SK-N-SH (cell line): ENCODE measurements at regions not wholly inside any gene's neighbourhood (a gene's known extent, or its start where the extent isn't known, plus 50 kb on each side); places are given as distances from the start of the nearest gene placed in this dataset.

Experiments used
- CTCF ChIP-seq: fragments of 200-600 bp; sonication (generic); IDR thresholded peaks from 2 replicates; pipeline ENCODE4 v1.6.1; 2017; ENCODE audit warnings: antibody characterized with exemption, mild to moderate bottlenecking, moderate library complexity
- JUND ChIP-seq: IDR thresholded peaks from 2 replicates; pipeline ENCODE4 v1.4.0; 2012
- MXI1 ChIP-seq: IDR thresholded peaks from 2 replicates; pipeline ENCODE4 v1.6.1; 2012; ENCODE audit warnings: mild to moderate bottlenecking, low read depth, low read length, improper control_type of control experiment
- RAD21 ChIP-seq: IDR thresholded peaks from 2 replicates; pipeline ENCODE4 v1.6.1; 2012; ENCODE audit warnings: mild to moderate bottlenecking, low read length
- YY1 ChIP-seq: IDR thresholded peaks from 2 replicates; pipeline ENCODE4 v1.4.0; 2012; ENCODE audit warnings: low read depth, mild to moderate bottlenecking

- TF ChIP-seq CTCF (no peak), MXI1 (no peak), RAD21 (no peak), YY1 (no peak), JUND (no peak)
Observed at GRCh38 chr10:64896582-64896981, 1375.4 kb downstream of the REEP3 start.
